GM18520 (cell line): ENCODE measurements at regions not wholly inside any gene's neighbourhood (a gene's known extent, or its start where the extent isn't known, plus 50 kb on each side); places are given as distances from the start of the nearest gene placed in this dataset.
"Not testable (repeated sequence)": the region's sequence is repeated elsewhere in the genome, so short reads cannot be mapped to it uniquely, and the experiment has no call there.

Experiments used
- ATAC-seq: cut with Tn5 transposase; IDR thresholded peaks from one replicate; pipeline ENCODE4 v1.9.1; 2021; ENCODE audit not compliant: unreplicated experiment

GRCh38 chr13:71304861-71305260, 562.1 kb downstream of the DACH1 start:
- ATAC-seq, result no peak

DNA sequence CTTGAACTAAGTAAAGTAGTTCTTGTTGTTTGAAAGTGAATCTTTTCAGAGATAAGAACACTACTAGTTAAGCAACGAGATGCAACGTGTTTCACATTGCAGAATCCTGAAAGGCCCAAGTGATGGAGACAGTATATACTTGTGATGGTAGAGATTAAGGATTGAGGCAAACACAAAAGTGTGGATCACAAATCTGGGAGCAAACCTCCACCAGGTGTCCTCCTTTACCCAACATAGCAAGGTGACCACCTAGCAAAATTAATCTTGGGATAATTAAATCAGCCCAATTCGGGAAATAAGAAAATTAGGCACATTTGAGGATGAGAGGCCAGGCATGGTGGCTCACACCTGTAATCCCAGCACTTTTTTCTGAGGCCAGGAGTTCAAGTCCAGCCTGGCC, 563.9 kb downstream of the DACH1 start:
- ATAC-seq, result no peak

DNA sequence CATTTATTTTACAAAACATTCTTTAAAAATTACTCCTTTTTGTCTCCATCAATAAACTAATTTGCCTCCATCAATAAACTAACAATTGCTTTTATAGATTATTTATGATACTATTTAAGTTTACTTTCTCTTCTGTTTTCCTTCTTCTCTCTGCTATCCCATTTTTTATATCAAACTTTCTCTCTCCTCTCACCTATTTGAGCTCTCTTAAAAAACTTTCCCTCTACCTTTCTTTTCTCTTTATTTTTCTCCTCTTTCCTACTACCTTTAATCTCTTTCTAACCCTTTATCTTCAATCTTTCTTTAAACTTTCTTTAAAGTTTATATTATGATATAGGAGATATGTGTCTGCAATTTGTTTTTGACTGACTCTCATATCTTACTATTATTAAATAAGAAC, 566.4 kb downstream of the DACH1 start:
- no peak for ATAC-seq

DNA sequence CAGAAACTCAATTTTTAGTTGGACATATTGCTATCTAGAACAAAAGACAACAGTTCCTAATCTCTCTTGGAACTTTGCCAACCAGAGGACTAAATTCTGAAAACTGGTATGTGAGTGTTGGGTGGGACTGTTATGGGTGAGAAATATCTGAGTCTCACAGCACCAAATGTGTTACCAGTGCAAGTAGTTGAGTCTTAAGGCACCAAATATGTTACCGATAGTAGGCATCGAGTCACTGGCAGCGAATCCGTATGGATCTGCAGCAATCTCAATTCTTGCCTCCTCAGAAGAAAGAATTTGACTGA, 575.2 kb downstream of the DACH1 start:
- peak; percentile 2 for ATAC-seq

GRCh38 chr13:71290963-71291841, 575.8 kb downstream of the DACH1 start:
- peak; percentile 89 for ATAC-seq

DNA sequence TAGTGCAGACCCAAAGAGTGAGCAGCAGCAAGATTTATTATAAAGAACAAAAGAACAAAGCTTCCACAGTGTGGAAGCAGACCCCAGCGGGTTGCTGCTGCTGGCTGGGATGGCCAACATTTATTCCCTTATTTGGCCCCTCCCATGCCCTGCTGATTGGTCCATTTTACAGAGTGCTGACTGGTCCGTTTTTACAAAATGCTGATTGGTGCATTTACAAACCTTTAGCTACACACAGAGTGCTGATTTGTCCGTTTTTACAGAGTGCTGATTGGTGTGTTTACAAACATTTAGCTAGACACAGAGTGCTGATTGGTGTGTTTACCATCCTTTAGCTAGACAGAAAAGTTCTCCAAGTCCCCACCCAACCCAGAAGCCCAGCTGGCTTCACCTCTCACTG, 577.0 kb downstream of the DACH1 start:
- ATAC-seq, result not testable (repeated sequence)

- ATAC-seq, result peak; percentile 42
Measured at GRCh38 chr13:71285700-71286099, 581.3 kb downstream of the DACH1 start.

- no peak for ATAC-seq
Measured at GRCh38 chr13:71278512-71278911, 588.5 kb downstream of the DACH1 start.

- peak; percentile 89 for ATAC-seq
Measured at GRCh38 chr13:71274923-71275608, 591.9 kb downstream of the DACH1 start.

DNA sequence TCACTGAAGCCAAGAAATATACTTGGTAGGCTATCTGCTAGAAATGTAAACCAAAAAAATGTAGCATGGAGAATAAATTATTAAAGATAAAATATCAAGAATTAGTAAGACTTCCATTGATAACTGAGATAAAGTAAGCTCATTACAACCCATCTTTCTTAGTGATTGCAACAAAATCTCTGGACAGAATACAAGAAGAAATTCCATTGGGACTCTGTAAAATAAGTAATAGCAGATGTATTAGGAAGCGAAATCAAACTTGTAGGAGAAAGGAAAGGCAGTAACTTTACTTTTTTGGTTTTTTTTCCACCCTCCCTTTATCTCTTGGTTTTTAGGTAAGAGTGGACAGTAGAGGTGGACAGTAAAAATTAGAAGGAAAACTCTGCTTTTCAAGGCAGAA, 605.7 kb downstream of the DACH1 start:
- no peak for ATAC-seq

DNA sequence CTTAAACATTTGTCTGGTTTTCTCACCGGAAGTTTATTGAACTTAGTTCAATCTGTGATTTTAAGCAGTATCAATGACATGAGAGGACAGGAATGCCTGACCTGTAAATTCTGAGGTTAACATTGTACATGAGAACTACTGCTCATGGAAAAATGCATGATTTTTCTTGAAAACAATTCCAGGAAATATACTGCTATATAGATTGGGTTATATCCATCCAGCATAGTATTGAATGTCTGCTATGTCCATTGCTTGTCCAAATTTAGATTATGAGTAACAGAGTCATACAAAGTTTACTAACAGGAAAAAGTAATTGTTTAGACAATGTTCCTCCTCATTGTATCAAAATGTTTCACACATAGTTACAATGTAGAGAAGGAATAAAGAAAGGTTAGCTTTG, 606.8 kb downstream of the DACH1 start:
- no peak for ATAC-seq

- no peak for ATAC-seq
Measured at GRCh38 chr13:71255633-71256032, 611.4 kb downstream of the DACH1 start.

- ATAC-seq, result no peak
Measured at GRCh38 chr13:71254384-71254783, 612.6 kb downstream of the DACH1 start.

DNA sequence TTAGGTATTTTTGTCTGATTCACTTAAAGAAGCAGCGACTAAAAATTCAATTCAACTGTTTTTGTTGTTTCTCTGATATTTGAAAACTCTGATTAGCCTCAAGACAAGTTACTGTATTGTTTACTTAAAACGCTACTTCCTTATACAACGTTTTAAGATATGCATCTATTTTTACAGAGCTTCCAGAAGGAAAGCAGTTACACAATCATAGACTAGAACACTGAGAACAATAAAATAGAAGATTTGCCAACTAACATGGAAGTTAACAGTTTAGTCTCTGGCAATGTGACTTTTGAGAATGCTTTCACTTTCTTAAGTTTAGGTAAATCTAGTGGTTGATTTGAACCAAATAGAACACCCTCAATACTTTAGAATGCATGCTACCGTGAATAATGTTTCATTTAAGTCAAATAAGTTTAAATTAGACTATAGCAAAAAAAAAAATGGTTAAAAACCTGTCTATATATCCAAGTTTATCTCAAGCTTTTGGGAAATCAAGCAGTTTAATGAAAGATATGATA, 614.8 kb downstream of the DACH1 start:
- no peak for ATAC-seq

DNA sequence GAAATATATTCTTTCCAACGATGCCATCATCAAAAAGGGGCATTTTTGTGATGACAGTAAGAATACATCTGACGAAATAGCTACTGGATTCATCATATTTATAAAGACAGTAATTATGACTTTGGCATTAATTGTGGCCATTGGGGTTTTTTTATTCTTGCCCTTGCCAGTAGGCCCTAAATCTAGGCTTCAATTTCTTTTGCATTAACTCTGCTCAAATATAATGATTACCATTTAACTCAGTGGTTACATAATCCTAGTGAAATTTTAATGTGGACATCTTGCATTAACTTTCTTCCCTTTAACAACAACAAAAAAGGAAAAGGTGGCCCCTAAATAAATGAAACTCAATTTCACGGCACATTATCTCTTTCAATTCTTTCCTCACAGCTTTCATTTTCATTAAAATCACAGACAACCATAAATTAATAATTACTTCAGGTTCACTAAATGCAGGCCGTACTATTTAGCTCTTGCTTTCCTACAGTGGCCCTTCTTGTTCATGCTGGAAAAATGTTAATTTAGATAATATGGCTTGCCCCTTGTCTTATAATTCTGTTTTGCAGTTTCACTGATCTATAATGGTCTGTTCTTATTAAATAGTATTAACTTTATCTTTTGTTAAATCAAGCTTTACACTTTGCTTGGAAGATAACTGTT, 615.6 kb downstream of the DACH1 start:
- no peak for ATAC-seq

GRCh38 chr13:71249011-71249410, 618.0 kb downstream of the DACH1 start:
- no peak for ATAC-seq

DNA sequence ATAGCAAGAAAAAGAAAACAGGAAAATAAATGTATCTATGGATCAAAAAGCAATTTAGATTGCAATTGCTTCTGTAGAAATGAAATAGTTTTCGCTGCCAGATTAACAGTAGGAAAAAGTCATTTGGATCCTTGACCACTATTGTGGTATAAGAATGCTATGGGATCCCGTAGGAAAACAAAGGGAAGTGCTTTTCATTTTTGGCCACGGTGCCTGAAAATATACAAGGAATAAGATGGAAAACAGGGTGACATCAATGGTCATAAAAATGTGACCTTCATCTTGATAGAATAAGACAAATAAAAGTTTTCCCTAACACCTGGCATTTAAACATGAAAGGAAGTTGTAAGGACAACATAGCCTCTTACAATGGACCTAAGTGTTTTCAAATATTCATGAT, 622.8 kb downstream of the DACH1 start:
- ATAC-seq, result no peak

- no peak for ATAC-seq
Measured at GRCh38 chr13:71242201-71242600, 624.8 kb downstream of the DACH1 start.

DNA sequence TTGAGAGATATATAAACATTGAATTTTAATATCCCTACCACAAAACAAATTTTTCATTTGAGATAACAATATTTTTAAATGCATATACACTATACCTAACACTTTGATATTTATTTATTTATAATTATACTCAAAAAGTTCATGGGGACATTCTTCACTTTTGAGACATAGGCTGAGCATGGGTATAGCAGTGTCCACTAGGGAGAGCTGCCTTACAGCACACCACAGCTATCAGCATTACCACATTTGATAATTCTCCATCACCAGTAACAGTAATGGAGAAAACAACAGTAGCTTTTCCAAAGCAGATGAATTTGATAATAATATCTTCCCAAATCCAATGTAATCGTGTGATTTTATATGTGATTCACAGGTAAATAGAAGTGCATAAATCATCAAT, 626.1 kb downstream of the DACH1 start:
- ATAC-seq, result no peak

- no peak for ATAC-seq
Measured at GRCh38 chr13:71237332-71237731, 629.7 kb downstream of the DACH1 start.

GRCh38 chr13:71219698-71220415, 647.1 kb downstream of the DACH1 start:
- ATAC-seq, result no peak
